Stomach (tissue), 8 donors: ENCODE measurements at regions not wholly inside any gene's neighbourhood (a gene's known extent, or its start where the extent isn't known, plus 50 kb on each side); places are given as distances from the start of the nearest gene placed in this dataset.

Source experiments
- DNase-seq, 2 donors: peaks; one replicate each; pipeline versions ENCODE4 v3.0.0 to v3.0.0-alpha.2; 2013 to 2019
- H3K27ac ChIP-seq, 5 donors: fragments of 200-600 bp in 4 of 5; sonication (generic) in 4 of 5; one replicate each; pipeline ENCODE4 v1.5.1; 2013 to 2019; ENCODE audit warnings: mild to moderate bottlenecking in 1 of 5, moderate library complexity in 1 of 5
- H3K27me3 ChIP-seq, 3 donors: fragments of 200-600 bp; sonication (generic); one replicate each; pipeline ENCODE4 v1.5.1; 2017 to 2019; ENCODE audit warnings: mixed run types in 1 of 3
- H3K36me3 ChIP-seq, 4 donors: fragments of 200-600 bp; sonication (generic); 1 replicate in 3 of 4; 2 replicates in 1 of 4; pipeline ENCODE4 v1.5.1; 2016 to 2019
- H3K4me1 ChIP-seq, 4 donors: fragments of 200-600 bp; sonication (generic); one replicate each; pipeline ENCODE4 v1.5.1; 2016 to 2019
- H3K4me3 ChIP-seq, 4 donors: fragments of 200-600 bp; sonication (generic) in 3 of 4; one replicate each; pipeline ENCODE4 v1.5.1; 2016 to 2019; ENCODE audit warnings: mild to moderate bottlenecking in 1 of 4
- H3K9me3 ChIP-seq, 4 donors: fragments of 200-600 bp; sonication (generic); one replicate each; pipeline ENCODE4 v1.5.1; 2016 to 2019
- EP300 ChIP-seq: sonication (generic); formaldehyde crosslinking; IDR thresholded peaks from one replicate; pipeline ENCODE4 v1.6.1; 2017; ENCODE audit warnings: antibody characterized with exemption
- POLR2A ChIP-seq, 4 donors: fragments of 450-650 bp; IDR thresholded peaks; one replicate each; pipeline ENCODE4 v1.6.1; 2016; ENCODE audit warnings: antibody characterized with exemption in 4 of 4, control low read depth in 2 of 4, mild to moderate bottlenecking in 1 of 4, moderate library complexity in 1 of 4
- POLR2AphosphoS5 ChIP-seq, 3 donors: sonication (generic); formaldehyde crosslinking; IDR thresholded peaks; one replicate each; pipeline ENCODE4 v1.6.1; 2016; ENCODE audit warnings: antibody characterized with exemption in 3 of 3
- WGBS, 5 donors: extraction: QIAGEN DNeasy Blood & Tissue Kit in 3 of 5; methylation state at CpG; one replicate each; pipeline versions ENCODE4 v1.1.5 to v1.1.7; 2013 to 2018; 5-methylcytosine and 5-hydroxymethylcytosine counted together
- intact Hi-C: fragments of 100-400 bp; cut with DNase I; formaldehyde crosslinking; loops from one replicate; pipeline ENCODE4 v1.15.1; 2023; ENCODE audit warnings: low total_unique reads
- TF ChIP-seq, protein P1 (sequence below), 7 experiments: fragments of 450-650 bp in 4 of 7; fragments of 200-600 bp in 3 of 7; sonication (generic) in 3 of 7; IDR thresholded peaks; one replicate each; pipeline ENCODE4 v1.5.1; 2016 to 2019; ENCODE audit warnings: antibody characterized with exemption in 7 of 7, control low read depth in 2 of 7, mild to moderate bottlenecking in 1 of 7
- donor health status: healthy with polysubstance abuse.
- donor health status: Bipolar disorder and iron deficiency.
- donor health status: healthy.

- TF ChIP-seq EP300 (no peak), POLR2AphosphoS5 (IDR thresholded peaks at IDR 0.05) (no peak), POLR2A (IDR thresholded peaks at IDR 0.05) (no peak)
- TF ChIP-seq, protein P1, sequence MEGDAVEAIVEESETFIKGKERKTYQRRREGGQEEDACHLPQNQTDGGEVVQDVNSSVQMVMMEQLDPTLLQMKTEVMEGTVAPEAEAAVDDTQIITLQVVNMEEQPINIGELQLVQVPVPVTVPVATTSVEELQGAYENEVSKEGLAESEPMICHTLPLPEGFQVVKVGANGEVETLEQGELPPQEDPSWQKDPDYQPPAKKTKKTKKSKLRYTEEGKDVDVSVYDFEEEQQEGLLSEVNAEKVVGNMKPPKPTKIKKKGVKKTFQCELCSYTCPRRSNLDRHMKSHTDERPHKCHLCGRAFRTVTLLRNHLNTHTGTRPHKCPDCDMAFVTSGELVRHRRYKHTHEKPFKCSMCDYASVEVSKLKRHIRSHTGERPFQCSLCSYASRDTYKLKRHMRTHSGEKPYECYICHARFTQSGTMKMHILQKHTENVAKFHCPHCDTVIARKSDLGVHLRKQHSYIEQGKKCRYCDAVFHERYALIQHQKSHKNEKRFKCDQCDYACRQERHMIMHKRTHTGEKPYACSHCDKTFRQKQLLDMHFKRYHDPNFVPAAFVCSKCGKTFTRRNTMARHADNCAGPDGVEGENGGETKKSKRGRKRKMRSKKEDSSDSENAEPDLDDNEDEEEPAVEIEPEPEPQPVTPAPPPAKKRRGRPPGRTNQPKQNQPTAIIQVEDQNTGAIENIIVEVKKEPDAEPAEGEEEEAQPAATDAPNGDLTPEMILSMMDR (IDR thresholded peaks at IDR 0.05): no peak
- DNase-seq: no peak
- no peaks in the 10 kb centered on the region for H3K36me3 ChIP-seq
- no peaks in the 10 kb centered on the region for H3K27me3 ChIP-seq
- WGBS, 5 donors: 51 to 67% (median 57%) methylated on average over 2 of the region's 2 CpGs
- no peak overlapping the region for H3K27ac ChIP-seq
- peaks cover under 1 to 18% (median 12%) of the 10 kb centered on the region in 4 donors for H3K4me1 ChIP-seq
- H3K4me3 ChIP-seq: no peak overlapping the region
- no peaks in the 10 kb centered on the region for H3K9me3 ChIP-seq
- intact Hi-C loops: no loop called here
These were observed 311.5 kb upstream of the THBS1 start for GRCh38 chr15:39269352-39269751.

DNA sequence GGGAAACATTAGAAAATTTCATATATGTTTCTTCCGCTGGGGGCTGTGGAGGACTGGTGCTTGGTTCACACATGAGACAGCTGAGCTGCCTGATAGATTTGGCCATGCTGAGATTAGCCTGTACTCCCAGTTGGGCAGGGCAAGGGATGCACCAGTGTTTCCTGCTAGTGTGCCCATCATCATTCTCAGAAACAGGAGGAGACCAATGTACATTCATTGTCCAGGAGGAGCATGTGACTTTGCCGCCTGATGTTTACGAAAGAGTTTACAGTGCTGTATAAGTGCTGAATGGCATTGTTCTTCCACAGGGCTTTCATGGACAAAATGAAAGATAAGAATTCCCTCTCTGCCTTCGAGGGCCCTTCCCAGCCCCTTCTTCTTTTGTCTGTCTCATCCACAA lies 311.1 kb upstream of the THBS1 start:
- peaks cover 5 to 23% (median 16%) of the 10 kb centered on the region in 4 donors for H3K4me1 ChIP-seq
- H3K36me3 ChIP-seq: no peaks in the 10 kb centered on the region
- no peaks in the 10 kb centered on the region for H3K9me3 ChIP-seq
- no peak for TF ChIP-seq EP300
- TF ChIP-seq, protein P1 (IDR thresholded peaks at IDR 0.05): no peak
- no peak for TF ChIP-seq POLR2A (IDR thresholded peaks at IDR 0.05)
- no peak for TF ChIP-seq POLR2AphosphoS5 (IDR thresholded peaks at IDR 0.05)
- no peak overlapping the region for H3K4me3 ChIP-seq
- DNase-seq: no peak
- no peak overlapping the region for H3K27ac ChIP-seq
- intact Hi-C loops: no loop called here
- H3K27me3 ChIP-seq: no peaks in the 10 kb centered on the region
- 59 to 76% (median 67%) methylated on average over 4 of the region's 4 CpGs for WGBS, 5 donors

DNA sequence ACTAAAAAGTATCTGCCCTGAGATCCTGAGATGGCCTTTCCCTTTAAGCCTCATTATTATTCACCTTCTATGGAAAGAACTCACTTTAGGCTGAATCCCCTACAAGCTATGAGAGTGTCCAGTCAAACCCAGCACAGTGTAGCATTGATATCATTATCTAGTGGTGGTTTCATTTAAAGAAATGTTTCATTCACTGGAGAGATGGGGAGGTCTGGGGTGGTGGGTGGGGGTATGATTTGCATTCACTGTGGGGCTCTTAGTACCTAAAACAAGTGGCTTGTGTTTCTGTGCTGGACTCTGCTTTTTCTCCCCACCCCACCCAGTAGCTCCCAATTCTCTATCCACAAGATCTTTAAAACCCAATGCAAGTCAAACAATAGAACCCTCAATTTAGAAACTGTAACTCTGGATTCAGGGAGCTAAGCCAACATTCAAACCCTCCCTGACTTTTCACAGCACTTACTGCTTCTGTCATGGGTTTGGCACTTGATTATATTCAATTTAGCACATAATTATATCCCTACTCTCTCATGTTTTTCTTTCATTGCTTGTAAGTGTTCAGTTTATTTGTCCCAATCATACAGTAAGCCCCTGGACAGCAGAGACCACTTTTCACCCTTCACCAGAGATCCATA lies 310.5 kb upstream of the THBS1 start:
- H3K4me1 ChIP-seq: peaks cover 8 to 25% (median 21%) of the 10 kb centered on the region in 4 donors
- intact Hi-C loops: no loop called here
- no peak for TF ChIP-seq POLR2A (IDR thresholded peaks at IDR 0.05)
- H3K4me3 ChIP-seq: no peak overlapping the region
- no peak for DNase-seq
- H3K9me3 ChIP-seq: no peaks in the 10 kb centered on the region
- H3K27me3 ChIP-seq: no peaks in the 10 kb centered on the region
- H3K27ac ChIP-seq: no peak overlapping the region
- no peaks in the 10 kb centered on the region for H3K36me3 ChIP-seq

GRCh38 chr15:39270934-39271333 lies 309.9 kb upstream of the THBS1 start:
- intact Hi-C loops: no loop called here
- H3K4me3 ChIP-seq: no peak overlapping the region
- WGBS, 5 donors: 92 to 98% (median 95%) methylated on average over 5 to 7 of the region's 7 CpGs
- no peaks in the 10 kb centered on the region for H3K36me3 ChIP-seq
- H3K27ac ChIP-seq: no peak overlapping the region
- peaks cover 8 to 25% (median 21%) of the 10 kb centered on the region in 4 donors for H3K4me1 ChIP-seq
- no peaks in the 10 kb centered on the region for H3K27me3 ChIP-seq
- TF ChIP-seq POLR2A (IDR thresholded peaks at IDR 0.05) (no peak), POLR2AphosphoS5 (IDR thresholded peaks at IDR 0.05) (no peak), EP300 (no peak)
- TF ChIP-seq, protein P1 (IDR thresholded peaks at IDR 0.05): no peak
- no peak for DNase-seq
- H3K9me3 ChIP-seq: no peaks in the 10 kb centered on the region

DNA sequence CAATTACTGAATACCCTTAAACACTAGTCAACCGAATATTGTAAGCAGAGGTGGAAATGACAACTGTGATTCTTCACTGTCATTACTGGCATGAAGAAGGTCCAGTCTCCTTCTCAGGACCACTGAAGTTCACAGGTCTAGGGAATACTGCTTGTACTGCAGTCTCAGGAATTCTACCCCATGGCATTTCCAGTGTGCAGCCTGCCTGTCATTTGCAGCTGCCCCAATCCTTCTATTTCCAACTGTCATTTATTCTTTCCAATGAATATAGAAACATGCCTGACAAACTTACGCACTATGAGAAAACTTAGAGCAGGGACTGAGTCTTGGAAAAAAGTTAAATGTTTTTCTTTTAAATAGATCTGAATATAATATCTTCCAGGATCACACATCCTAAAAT lies 308.0 kb upstream of the THBS1 start:
- no peak overlapping the region for H3K4me3 ChIP-seq
- H3K36me3 ChIP-seq: no peaks in the 10 kb centered on the region
- DNase-seq: no peak
- no peak for TF ChIP-seq POLR2A (IDR thresholded peaks at IDR 0.05)
- TF ChIP-seq POLR2AphosphoS5 (IDR thresholded peaks at IDR 0.05): no peak
- TF ChIP-seq EP300: no peak
- TF ChIP-seq, protein P1 (IDR thresholded peaks at IDR 0.05): no peak
- no peaks in the 10 kb centered on the region for H3K27me3 ChIP-seq
- no peak overlapping the region for H3K27ac ChIP-seq
- intact Hi-C loops: no loop called here
- H3K9me3 ChIP-seq: no peaks in the 10 kb centered on the region
- H3K4me1 ChIP-seq: peaks cover 8 to 25% (median 21%) of the 10 kb centered on the region in 4 donors
- WGBS, 5 donors: 90 to 96% (median 91%) methylated on average over 2 of the region's 2 CpGs
